NCI-H146 (cell line): ENCODE measurements at regions not wholly inside any gene's neighbourhood (a gene's known extent, or its start where the extent isn't known, plus 50 kb on each side); places are given as distances from the start of the nearest gene placed in this dataset.
"Not testable (repeated sequence)": the region's sequence is repeated elsewhere in the genome, so short reads cannot be mapped to it uniquely, and the experiment has no call there.

Experiments used
- DNase-seq: peaks from one replicate; lab custom pipeline; 2025; lab: John Stamatoyannopoulos, UW

DNA sequence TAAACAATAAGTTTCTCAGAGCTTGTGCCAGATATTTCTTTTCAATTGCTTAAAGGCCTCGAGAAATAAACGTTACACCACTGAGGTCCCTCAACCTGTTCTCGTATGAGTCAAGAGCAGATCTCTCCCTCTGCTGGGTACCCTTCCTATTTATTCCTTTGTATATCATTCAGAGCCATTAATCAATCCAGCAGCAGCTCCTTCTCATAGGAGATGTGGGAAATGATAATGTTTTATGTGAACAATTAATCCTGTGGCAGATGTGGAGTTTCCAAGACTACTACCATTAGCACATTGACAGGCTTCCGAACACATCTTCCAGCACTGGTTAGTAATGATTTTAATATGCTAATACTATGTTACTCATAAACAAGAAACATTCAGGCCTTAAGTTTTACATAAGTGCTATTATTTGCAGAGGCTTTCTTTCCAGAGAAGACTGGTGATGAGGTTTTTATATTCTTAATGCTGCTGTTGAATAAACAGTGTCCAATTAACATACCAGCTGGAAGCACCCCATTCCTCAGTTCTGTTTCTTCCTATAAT lies 196.5 kb downstream of the ZNF608 start:
- no peak for DNase-seq

DNA sequence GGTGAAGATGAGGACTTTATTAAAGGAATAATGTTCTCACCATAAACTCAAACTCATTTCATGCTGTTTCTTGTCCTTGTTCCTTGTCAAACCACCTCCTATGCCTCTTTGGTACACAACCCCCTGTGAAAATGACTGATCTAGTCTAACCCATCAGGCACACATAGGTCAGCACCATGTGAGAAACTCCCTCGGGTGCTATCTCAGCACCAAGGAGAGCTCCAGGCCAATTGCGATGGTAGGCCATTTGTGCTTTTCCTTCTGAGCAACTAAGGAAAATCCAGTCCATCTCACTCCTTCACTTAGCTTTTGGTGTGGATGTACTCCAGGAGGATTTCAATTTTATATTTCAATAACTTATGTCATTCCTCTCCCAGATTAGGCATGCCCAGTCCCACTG lies 199.8 kb downstream of the ZNF608 start:
- no peak for DNase-seq

DNA sequence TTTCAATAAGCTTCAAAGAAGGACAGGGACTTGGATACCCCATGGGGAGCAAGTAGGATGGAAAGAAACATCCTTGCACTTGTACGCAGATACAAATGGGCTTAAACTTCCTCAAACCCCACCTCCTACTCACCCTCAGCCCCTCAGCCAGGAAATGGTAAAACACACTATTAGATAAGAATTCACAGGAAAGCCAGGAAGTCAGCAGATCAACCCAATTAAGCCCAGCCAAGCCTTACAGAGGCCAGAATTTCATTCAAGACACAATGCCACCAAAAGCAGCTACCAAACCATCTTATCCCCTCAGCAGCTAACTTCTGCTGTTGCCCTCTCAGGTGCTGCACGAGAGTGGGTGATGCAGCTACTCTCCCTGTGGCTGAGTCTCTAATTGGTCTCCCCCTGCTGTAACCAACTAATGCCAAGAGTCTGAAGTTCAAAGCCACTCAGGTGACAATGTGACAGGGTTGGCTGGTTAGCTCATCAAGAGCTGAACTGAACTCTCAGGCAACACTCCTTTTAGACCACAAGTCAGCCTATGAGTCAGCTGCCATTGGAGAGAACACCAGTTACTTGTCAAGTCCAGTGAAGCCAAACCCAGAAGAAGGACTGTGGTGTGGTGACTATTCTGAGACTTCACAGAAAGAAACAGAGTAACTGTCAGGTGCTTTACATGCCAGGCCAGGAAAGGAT lies 201.9 kb downstream of the ZNF608 start:
- DNase-seq, result no peak

DNA sequence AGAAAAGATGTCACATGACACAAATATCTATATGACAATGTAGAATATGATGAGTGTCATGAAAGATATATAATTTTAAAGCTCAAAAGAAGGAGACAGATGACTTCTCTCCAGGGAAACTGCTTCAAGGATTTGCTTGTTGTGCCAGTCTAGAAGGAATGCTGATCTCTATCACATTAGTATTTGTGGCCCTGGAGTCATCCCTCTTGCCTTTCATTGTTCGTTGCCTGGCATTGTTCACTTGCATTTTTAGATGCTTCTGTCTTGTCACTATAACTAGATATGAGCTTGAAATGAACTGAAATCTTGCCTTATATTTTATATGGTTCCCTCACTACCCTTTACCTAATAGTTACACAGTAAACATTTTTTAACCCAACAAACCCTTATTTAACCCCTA lies 207.5 kb downstream of the ZNF608 start:
- DNase-seq, result no peak

DNA sequence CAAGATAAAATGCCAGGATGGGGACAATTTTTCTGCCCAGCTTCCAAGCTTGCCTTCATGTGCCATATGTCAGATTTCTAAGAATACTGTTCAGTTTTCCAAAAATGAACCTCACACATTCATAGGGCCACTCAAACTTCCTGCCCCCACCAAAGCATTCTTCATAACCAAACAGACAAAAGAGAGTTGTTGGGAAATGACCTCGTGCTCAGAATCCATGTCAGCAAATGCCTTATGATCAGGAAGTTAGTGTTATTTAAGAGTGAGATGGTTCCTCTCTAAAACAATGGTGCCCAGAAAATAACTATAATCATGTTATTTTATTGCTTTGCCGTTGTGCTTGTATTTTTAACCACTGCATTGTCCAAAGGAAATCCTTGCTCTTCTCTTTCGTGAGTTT lies 208.2 kb downstream of the ZNF608 start:
- DNase-seq, result no peak

DNA sequence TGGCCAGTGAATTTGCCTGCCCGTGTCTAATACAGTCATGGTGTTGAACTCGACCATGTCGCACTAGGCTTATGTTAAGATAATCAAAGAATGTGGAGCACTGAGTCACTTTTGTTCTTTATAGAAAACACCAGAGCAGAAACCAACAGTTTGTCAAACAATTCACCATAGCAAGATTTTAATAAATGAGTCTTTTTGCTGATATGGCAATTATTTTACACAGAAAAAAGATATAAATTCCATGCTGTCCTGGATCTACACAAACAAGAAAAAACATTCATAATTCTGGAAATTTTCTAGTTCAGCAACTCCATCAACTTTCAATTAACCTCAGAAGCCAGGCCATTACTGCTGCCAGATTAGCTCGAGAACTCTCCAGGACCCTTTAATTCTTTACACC lies 208.9 kb downstream of the ZNF608 start:
- no peak for DNase-seq

DNA sequence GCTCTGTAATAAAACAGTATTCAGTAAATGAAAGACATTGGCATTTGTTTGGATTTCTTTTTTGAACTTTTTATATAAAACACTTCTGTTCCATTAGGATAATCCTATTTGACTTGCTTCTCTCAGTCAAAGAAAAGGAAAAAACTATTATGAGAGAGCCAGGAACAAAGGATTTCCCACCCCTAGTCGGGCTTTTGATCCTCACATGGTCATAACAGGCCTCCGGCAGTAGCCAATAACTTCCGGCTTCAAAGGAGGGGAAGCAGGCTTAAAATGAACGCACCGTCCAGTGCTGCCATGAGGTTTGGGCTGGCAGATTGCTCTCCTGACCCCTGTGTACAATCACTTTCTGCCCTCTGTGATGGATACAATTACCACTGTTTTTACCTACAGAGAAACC lies 209.3 kb downstream of the ZNF608 start:
- DNase-seq, result no peak

DNA sequence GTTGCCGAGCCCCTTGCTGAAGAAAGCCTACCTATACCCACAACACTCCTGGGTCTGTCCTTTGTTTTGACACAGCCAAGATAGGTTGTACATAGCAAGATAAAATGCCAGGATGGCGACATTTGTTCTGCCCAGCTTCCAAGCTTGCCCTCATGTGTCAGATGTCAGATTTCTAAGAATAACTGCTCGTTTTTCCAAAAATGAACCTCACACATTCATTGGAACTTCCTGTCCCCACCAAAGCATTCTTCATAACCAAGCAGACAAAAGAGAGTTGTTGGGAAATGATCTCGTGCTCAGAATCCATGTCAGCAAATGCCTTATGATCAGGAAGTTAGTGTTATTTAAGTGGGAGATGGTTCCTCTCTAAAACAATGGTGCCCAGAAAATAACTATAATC lies 210.1 kb downstream of the ZNF608 start:
- no peak for DNase-seq

DNA sequence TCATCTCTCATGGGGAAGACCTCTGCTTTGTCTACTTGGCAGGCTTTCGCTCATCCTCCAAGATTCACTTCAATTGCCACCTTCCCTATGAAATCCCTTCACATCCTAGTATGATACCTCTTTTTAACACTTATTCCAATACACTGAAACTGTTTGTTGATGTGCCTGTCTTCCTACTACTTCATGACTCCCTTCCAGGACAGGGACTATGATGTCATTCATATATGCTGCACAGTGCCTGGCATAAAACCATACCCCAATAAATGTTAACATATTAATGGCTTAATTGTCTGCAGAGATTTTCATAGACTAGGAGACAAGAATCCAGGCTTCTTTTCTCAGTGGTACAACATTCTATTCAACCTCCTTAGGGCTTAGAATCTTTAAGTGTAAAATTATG lies 215.5 kb downstream of the ZNF608 start:
- no peak for DNase-seq

DNA sequence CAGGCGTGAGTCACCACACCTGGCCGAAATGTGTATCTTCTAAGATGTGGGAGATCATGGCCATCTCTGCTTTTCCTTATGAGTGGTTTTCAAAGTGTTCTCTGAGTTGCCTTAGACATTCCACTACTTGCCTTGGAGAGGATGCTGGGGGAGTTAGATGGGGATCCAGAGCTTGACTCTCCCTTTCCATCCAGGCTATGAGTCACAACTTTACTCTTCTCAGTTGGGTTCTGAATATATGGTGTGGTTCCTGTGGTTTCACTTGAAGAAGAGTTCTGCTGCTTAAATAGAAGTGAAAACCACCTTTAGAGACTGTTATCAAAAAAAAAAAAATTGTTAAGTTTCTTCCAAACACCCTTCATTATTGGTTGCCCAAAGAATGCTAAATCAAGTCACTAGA lies 217.6 kb downstream of the ZNF608 start:
- DNase-seq, result no peak

DNA sequence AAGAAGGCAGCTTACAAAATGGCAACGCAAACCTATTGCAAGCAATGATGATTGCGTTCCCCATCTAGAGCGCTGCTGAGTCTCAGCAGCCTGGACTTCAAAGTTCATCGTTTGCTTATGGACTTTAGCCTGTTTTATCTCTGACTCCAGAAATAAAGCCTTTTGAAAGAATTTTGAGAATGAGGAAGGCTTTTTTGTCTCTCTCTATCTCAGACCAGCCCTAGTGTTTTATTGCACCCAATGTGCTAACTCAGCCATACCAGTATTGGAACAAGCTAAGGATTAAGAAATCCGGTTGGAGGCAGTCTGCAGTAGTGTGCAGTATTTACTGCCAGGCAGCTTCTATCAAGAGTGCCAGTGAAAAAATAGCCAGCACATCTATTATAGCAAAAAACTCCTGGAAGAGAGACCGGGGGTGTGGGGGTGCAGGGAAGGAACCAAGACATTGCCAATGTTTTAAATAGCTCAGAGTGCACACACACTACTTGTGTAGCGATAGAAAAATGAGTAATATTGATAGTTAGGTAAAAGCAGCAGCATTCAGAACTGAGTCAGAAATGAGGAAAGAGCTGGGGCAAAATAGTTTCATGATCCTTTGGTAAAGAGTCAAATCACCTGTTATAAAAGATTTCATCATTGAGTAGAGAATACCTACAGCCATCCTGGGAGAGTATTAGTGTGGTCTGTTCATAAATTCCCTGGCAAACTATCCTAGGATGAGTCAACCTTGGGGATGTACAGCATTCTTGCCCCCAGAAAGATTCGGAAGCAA lies 219.0 kb downstream of the ZNF608 start:
- no peak for DNase-seq

DNA sequence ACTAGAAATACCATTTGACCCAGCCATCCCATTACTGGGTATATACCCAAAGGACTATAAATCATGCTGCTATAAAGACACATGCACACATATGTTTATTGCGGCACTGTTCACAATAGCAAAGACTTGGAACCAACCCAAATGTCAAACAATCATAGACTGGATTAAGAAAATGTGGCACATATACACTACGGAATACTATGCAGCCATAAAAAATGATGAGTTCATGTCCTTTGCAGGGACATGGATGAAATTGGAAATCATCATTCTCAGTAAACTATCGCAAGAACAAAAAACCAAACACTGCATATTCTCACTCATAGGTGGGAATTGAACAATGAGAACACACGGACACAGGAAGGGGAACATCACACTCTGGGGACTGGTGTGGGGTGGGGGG lies 220.4 kb downstream of the ZNF608 start:
- DNase-seq, result not testable (repeated sequence)

DNA sequence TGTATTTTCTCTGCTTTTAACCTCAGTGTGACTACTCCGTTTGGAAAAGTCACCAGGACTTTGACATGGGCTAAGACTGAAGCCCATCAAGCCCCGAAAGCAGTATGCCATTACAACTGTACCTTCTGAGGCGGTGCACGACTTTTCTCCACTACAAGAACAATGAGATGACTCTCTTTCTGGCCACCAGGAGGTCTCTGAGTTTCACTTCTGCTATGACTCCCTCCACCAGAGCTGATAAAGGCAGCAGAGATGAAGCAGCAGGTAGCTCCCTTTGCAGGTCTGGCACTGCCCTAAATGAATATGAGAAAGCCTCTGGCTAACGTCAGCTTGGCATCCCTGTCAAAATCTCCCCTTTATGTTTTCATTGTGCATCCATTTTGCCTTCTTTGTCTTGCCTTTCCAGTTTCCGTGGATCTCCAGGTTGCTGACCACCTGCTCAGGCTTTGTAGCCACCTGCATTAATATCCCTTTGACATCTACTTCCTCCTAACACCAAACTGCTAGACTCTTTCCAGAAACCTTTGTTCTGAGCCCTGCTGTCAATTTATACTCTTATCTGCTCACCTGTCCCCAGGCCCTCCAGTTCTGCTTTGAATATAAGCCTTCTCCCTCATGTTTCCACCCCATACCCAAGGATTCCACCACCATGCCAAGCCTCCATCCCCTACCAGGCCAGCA lies 221.7 kb downstream of the ZNF608 start:
- DNase-seq, result peak; percentile 72

DNA sequence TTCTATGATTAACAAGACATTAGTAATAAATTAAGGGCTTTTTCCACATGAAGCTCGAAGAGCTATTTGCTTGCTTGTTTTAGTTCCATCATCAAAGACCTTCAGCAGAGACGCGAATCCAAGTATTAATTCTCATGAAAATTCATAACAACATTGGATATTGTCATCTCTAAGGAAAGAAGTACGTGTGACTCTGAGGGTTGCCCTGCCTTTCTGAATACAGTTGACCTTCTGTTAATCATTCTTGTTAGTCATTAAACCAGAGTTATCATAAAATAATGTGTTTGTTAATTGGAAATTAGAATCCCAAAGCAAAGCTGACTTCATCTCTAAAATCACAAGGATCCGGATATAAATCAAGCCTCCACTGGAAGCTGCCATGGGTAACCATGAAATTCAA lies 222.5 kb downstream of the ZNF608 start:
- no peak for DNase-seq

DNA sequence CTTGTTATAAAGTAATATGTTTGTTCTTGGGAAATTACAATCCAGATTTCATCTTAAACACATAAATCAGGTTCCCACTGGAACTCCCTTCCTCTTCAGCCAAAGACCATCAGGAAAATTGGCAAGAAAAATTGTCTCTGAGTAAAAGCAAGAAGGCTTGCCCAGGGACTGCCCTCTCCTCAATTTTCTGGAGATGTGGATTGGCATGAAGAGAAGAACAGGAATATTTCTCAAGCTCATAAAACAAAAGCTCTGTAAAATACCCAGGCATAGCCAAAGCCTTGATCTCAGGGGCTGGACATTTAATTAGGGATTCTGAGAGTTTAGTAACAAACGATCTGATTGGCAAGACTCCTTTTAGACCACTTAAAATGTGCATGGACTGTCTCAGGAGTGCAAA lies 223.4 kb downstream of the ZNF608 start:
- no peak for DNase-seq

DNA sequence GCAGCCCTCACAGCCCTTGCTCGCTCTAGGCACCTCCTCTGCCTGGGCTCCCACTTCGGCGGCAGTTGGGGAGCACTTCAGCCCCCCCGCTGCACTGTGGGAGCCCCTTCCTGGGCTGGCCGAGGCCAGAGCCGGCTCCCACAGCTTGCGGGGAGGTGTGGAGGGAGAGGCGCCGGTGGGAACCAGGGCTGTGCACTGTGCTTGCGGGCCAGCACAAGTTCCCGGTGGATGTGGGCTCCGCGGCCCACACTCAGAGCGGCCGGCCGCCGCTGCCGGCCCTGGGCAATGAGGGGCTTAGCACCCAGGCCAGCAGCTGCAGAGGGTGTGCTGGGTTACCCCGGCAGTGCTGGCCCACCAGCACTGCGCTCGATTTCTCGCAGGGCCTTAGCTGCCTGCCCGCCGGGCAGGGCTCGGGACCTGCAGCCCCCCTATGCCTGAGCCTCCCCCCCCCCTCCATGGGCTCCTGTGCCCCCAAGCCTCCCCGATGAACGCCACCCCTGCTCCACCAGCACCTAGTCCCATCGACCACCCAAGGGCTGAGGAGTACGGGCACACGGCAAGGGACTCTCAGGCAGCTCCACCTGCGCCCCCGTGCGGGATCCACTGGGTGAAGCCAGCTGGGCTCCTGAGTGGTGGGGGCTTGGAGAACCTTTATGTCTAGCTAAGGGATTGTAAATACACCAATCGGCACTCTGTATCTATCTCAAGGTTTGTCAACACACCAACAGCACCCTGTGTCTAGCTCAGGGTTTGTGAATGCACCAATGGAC lies 224.8 kb downstream of the ZNF608 start:
- DNase-seq, result no peak

DNA sequence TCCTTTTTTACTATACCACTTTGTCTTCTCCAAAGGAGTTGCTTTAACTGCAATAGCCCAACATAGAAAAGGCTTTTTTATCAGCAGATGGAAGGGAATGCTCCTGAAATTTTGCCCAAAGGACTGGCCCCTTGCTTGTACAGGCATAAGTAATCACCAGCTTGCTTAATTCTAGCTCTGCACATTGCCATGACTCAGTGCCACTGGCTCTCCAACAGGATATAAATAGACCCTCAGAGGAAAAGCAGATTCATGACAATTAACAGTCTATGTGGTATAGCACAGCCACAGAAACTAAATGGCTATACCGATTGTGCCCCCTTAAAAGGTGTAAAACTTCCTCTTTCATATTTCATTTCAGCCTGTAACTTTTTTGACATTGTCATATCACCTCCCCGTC lies 227.0 kb downstream of the ZNF608 start:
- no peak for DNase-seq

DNA sequence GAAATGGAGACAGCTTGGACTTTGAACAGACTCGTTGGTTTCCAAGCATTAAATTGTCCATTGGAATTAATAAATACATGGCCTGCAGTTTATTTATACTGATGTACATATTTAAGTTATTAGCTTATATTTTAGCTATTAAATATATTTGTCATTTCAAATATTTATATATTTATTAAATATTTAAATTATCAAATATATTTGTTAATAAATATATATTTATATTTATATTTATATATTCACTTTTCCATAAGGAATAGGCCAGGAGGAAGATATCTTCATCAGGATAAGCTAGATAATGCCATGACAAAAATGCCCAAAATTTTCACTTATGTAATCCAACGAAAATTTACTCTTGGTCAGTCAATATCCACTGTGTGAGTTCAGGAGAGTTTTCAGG lies 229.9 kb downstream of the ZNF608 start:
- DNase-seq, result no peak

DNA sequence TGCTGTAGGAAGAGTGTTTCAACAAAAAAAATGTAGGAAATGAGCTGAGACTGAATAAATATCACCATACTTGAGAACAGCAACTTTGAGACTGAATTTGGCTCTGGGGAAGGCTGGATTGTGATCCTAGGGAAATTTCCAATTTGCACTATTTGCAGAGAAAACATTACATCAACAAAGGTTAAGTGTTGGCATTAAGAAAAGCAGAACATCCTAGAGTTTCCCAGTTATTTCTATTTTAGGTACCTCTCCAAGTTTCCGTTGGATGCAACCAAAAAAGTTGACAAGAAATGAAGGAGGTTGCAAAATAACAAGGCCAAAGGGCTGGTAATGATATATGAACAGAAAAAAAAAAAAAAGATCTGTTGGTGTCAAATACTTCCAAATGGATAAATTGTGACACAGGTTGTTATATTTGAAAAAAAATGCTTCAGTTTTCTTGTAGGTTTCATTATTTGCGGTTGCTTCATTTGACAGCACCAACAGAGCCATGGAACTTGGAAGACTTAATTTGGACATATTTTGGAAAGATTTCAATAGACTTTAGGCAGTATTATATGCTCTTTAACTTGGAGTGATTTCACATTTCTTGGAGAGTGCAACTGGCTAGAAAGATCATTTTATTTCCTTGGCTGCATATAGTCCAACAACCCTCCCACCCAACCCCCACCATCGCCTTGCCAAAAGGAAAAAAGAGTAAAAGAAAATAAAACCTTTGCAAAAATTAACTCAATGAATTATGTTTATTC lies 230.8 kb downstream of the ZNF608 start:
- DNase-seq, result no peak

DNA sequence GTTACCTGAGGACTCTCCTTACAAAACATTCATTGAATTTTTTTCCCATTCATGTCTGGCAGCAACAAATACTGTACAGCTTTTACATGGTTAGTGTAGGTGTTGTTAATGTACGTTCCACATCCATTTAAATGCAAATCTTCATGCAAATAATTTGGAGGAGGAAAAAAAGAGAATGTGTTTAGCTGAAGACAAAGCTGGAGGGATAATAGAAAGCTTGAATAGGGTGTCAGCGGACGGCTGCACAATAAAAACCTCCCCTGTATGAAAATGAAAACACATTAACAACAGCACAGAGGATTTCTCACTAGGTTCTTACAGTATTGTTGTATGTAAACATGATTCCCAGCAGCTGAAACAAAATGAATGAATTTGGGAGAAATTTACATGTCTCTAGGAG lies 231.5 kb downstream of the ZNF608 start:
- DNase-seq, result no peak

DNA sequence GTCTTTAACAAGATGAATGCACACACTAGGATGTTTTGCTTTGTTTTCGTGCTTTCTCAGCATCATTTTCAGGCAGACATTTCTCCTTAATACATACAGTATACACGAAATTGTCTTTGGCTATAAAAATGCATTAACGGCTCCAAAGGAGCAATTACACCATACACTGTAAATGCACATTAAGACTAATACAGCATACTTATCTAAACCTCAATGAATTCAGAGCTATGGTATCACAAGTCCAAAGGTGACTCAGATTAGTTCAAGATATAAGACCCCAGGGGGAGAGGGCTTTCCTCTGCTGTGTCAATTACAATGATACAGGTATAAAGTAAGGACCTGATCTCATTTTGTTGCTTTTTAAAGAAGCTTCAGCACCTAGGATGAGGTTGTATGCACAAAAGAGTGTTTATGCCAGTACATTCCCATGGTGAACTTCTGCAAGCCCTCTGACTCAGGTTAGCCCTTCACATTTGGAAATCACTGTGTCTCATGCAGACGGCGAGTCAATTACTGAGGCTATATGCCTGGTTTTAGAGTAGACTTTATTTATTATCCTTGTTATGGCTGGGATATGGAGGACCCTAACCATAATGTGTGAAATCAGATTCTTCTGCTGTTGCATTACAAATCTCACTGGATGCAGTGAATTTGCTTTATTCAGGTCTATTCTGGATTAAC lies 233.3 kb downstream of the ZNF608 start:
- DNase-seq, result no peak
